GM12891 (cell line): ENCODE measurements at regions not wholly inside any gene's neighbourhood (a gene's known extent, or its start where the extent isn't known, plus 50 kb on each side); places are given as distances from the start of the nearest gene placed in this dataset.

ENCODE experiments used
- POLR2A ChIP-seq: IDR thresholded peaks from 2 replicates; pipeline ENCODE4 v1.6.1; 2011; ENCODE audit warnings: low read depth, low read length, control low read depth
- POLR2AphosphoS5 ChIP-seq: IDR thresholded peaks from 2 replicates; pipeline ENCODE4 v1.6.1; 2011; ENCODE audit warnings: low read depth, low read length, control low read depth
- SPI1 ChIP-seq: IDR thresholded peaks from 2 replicates; pipeline ENCODE4 v1.6.1; 2011; ENCODE audit warnings: low read depth, low read length, control low read depth

GRCh38 chr7:41403291-41403690, 299.6 kb downstream of the INHBA start:
- no peak for TF ChIP-seq POLR2AphosphoS5
- no peak for TF ChIP-seq POLR2A
- TF ChIP-seq SPI1 = no peak
